ENCODE measurements at regions not wholly inside any gene's neighbourhood (a gene's known extent, or its start where the extent isn't known, plus 50 kb on each side); places are given as distances from the start of the nearest gene placed in this dataset.

- intact Hi-C loops (cut with DNase I), result no loop called here
- Histone ChIP-seq H3K9me3 (no peaks in the 10 kb centered on the region), H3K4me1 (no peaks in the 10 kb centered on the region), H3K27ac (no peak overlapping the region), H3K9ac (ENCODE audit: low read depth in 2 of 2, low read length in 2 of 2) (no peak overlapping the region), H3K27me3 (no peaks in the 10 kb centered on the region), H3K36me3 (no peaks in the 10 kb centered on the region), H3K4me3 (no peak overlapping the region)
- TF ChIP-seq, protein P1, sequence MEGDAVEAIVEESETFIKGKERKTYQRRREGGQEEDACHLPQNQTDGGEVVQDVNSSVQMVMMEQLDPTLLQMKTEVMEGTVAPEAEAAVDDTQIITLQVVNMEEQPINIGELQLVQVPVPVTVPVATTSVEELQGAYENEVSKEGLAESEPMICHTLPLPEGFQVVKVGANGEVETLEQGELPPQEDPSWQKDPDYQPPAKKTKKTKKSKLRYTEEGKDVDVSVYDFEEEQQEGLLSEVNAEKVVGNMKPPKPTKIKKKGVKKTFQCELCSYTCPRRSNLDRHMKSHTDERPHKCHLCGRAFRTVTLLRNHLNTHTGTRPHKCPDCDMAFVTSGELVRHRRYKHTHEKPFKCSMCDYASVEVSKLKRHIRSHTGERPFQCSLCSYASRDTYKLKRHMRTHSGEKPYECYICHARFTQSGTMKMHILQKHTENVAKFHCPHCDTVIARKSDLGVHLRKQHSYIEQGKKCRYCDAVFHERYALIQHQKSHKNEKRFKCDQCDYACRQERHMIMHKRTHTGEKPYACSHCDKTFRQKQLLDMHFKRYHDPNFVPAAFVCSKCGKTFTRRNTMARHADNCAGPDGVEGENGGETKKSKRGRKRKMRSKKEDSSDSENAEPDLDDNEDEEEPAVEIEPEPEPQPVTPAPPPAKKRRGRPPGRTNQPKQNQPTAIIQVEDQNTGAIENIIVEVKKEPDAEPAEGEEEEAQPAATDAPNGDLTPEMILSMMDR (IDR thresholded peaks at IDR 0.05), result no peak
- DNase-seq, result no peak
These were observed 60.3 kb upstream of the KRR1 start for GRCh38 chr12:75571656-75572205.

GRCh38 chr12:75571204-75571603 is 59.8 kb upstream of the KRR1 start:
- Histone ChIP-seq H3K9ac (ENCODE audit: low read depth in 2 of 2, low read length in 2 of 2) (no peak overlapping the region), H3K4me1 (no peaks in the 10 kb centered on the region), H3K36me3 (no peaks in the 10 kb centered on the region), H3K9me3 (no peaks in the 10 kb centered on the region), H3K27me3 (no peaks in the 10 kb centered on the region), H3K27ac (no peak overlapping the region), H3K4me3 (no peak overlapping the region)
- intact Hi-C loops (cut with DNase I), result no loop called here
- no peak for DNase-seq
- TF ChIP-seq, protein P1 (IDR thresholded peaks at IDR 0.05), result no peak

DNA sequence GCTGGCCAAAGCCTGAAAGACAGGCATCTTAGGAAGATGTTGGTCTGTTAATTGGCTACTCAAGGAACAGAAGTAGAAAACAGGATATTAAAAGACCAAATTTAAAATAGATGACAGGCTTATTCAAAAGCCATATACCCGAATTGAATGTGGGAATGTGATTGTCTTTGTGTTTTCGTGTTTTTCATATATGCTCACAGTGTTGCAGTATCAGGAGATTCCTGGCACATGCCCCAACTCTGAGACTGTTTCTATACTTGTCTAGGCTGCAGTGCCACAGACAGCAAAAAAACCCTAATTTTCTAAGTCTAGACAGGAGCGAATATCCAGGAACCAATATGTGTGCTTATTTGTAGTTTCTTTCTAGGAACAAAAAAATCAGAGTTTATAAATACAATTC is 57.4 kb upstream of the KRR1 start:
- no peaks in the 10 kb centered on the region for H3K36me3 ChIP-seq
- no peaks in the 10 kb centered on the region for H3K9me3 ChIP-seq
- no peak overlapping the region for H3K9ac ChIP-seq (ENCODE audit: low read depth in 2 of 2, low read length in 2 of 2)
- H3K27me3 ChIP-seq, result no peaks in the 10 kb centered on the region
- no peak overlapping the region for H3K4me3 ChIP-seq
- TF ChIP-seq, protein P1 (IDR thresholded peaks at IDR 0.05), result no peak
- intact Hi-C loops (cut with DNase I), result no loop called here
- DNase-seq, result no peak
- H3K27ac ChIP-seq, result no peak overlapping the region
- no peaks in the 10 kb centered on the region for H3K4me1 ChIP-seq

GRCh38 chr12:75568393-75568792 is 57.0 kb upstream of the KRR1 start:
- H3K36me3 ChIP-seq, result no peaks in the 10 kb centered on the region
- no peaks in the 10 kb centered on the region for H3K27me3 ChIP-seq
- H3K27ac ChIP-seq, result no peak overlapping the region
- no peaks in the 10 kb centered on the region for H3K9me3 ChIP-seq
- intact Hi-C loops (cut with DNase I), result no loop called here
- DNase-seq, result no peak
- H3K9ac ChIP-seq (ENCODE audit: low read depth in 2 of 2, low read length in 2 of 2), result no peak overlapping the region
- TF ChIP-seq, protein P1 (IDR thresholded peaks at IDR 0.05), result no peak
- H3K4me3 ChIP-seq, result no peak overlapping the region
- H3K4me1 ChIP-seq, result no peaks in the 10 kb centered on the region

DNA sequence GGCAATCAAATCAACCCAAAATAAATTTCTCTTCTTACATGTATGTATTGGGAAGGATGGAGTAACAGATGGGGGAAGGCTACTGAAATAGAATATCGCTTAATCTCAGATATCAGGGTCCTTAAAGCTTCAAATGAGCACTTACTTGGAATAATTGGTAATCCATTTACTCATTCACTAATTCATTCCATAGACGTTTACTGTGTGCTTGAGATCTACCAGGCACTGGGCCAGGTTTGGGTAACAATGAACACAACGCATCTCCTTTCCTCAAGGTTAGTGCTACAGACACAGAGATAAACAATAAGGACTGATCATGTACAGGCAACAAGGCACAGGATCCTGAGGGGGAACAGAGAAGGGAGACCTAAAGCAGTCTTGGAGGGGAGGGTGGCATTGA is 54.4 kb upstream of the KRR1 start:
- no peak overlapping the region for H3K9ac ChIP-seq (ENCODE audit: low read depth in 2 of 2, low read length in 2 of 2)
- no peaks in the 10 kb centered on the region for H3K36me3 ChIP-seq
- TF ChIP-seq, protein P1 (IDR thresholded peaks at IDR 0.05), result no peak
- no peak overlapping the region for H3K27ac ChIP-seq
- intact Hi-C loops (cut with DNase I), result no loop called here
- H3K9me3 ChIP-seq, result no peaks in the 10 kb centered on the region
- H3K27me3 ChIP-seq, result no peaks in the 10 kb centered on the region
- H3K4me1 ChIP-seq, result no peaks in the 10 kb centered on the region
- no peak for DNase-seq
- no peak overlapping the region for H3K4me3 ChIP-seq

Data from colonic mucosa (tissue), 4 donors.